ENCODE measurements at regions not wholly inside any gene's neighbourhood (a gene's known extent, or its start where the extent isn't known, plus 50 kb on each side); places are given as distances from the start of the nearest gene placed in this dataset.

DNA sequence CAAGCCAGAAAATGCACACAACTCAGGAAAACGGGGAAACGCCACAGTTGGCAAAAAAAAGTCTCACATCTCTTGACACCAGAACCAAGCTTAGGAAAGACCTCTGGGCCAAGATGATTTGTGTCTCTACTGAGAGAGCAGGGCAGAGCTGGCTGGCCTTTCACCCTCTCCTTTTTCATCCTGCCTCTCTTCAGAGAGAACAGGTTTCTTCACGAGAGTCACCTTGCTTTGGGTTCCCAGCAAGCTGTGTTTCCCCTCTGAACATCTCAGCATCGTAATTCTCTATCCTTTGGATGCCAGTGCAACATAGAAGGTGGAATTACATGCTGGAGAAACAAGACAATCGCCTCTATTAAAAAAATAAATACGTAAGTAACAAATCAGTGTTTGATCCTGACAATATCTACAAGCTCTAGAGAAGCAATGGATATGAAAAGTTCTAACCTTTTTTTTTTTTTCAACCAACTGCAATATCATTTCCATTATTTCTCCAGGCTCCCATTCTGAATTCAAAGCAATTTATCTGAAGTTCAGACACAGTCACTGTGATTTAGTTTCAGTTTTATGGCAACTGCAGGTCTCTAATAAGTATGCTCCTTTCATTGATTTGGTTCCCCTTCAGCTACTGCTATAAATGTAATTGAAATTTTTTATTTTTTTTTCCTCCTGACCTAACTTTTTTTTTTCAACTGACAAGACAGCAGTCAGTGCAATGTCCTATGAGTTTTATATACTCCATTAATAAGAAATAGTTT lies 708.6 kb downstream of the DTWD2 start:
- no peak for ATAC-seq
- H3K27me3 ChIP-seq, result no peaks in the 10 kb centered on the region
- 91 to 95% methylated on average over 2 to 6 of the region's 6 CpGs for WGBS, 2 donors (ENCODE audit: low coverage in 1 of 2)
- no peaks in the 10 kb centered on the region for H3K36me3 ChIP-seq
- TF ChIP-seq POLR2AphosphoS5 (IDR thresholded peaks at IDR 0.05) (no peak), EP300 (IDR thresholded peaks at IDR 0.05) (no peak), POLR2A (IDR thresholded peaks at IDR 0.05) (no peak)
- TF ChIP-seq, protein P1, sequence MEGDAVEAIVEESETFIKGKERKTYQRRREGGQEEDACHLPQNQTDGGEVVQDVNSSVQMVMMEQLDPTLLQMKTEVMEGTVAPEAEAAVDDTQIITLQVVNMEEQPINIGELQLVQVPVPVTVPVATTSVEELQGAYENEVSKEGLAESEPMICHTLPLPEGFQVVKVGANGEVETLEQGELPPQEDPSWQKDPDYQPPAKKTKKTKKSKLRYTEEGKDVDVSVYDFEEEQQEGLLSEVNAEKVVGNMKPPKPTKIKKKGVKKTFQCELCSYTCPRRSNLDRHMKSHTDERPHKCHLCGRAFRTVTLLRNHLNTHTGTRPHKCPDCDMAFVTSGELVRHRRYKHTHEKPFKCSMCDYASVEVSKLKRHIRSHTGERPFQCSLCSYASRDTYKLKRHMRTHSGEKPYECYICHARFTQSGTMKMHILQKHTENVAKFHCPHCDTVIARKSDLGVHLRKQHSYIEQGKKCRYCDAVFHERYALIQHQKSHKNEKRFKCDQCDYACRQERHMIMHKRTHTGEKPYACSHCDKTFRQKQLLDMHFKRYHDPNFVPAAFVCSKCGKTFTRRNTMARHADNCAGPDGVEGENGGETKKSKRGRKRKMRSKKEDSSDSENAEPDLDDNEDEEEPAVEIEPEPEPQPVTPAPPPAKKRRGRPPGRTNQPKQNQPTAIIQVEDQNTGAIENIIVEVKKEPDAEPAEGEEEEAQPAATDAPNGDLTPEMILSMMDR (IDR thresholded peaks at IDR 0.05), result no peak
- no peak overlapping the region for H3K4me3 ChIP-seq
- no peak overlapping the region for H3K27ac ChIP-seq
- no peaks in the 10 kb centered on the region for H3K4me1 ChIP-seq
- no peaks in the 10 kb centered on the region for H3K9me3 ChIP-seq

DNA sequence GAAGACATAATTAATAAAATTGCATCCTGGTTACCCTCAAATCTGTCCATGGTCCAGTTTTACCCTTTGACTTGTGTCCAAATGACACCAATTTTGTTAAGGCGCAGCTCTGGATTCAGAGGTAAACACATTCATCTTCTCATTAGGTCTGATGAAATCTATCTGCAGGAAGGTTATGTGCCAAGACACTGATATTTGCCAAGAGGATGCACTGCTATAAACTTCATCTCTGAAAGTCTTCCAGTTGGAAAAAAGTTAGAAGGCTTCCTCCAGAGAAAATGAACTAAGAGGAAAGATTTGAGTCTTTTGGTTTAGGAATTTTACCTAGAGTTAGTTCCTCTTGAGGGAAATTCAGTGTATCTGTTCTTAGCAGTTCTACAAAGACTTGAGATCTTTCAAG lies 717.8 kb downstream of the DTWD2 start:
- H3K4me3 ChIP-seq, result no peak overlapping the region
- H3K9me3 ChIP-seq, result no peaks in the 10 kb centered on the region
- ATAC-seq, result peak; percentile 50
- WGBS, 2 donors (ENCODE audit: low coverage in 1 of 2), result 36% methylated on average over 1 of the region's 1 CpG; no CpG with 5 or more reads in 1 of the 2 donors
- H3K27ac ChIP-seq, result peak overlapping the region in 1 of 4 donors; percentile 6
- no peaks in the 10 kb centered on the region for H3K27me3 ChIP-seq
- no peaks in the 10 kb centered on the region for H3K36me3 ChIP-seq
- peaks cover 0 to 22% (median 0%) of the 10 kb centered on the region in 3 donors for H3K4me1 ChIP-seq
- no peak for TF ChIP-seq EP300 (IDR thresholded peaks at IDR 0.05)
- no peak for TF ChIP-seq POLR2AphosphoS5 (IDR thresholded peaks at IDR 0.05)
- TF ChIP-seq POLR2A (IDR thresholded peaks at IDR 0.05), result no peak
- TF ChIP-seq, protein P1 (IDR thresholded peaks at IDR 0.05), result no peak

DNA sequence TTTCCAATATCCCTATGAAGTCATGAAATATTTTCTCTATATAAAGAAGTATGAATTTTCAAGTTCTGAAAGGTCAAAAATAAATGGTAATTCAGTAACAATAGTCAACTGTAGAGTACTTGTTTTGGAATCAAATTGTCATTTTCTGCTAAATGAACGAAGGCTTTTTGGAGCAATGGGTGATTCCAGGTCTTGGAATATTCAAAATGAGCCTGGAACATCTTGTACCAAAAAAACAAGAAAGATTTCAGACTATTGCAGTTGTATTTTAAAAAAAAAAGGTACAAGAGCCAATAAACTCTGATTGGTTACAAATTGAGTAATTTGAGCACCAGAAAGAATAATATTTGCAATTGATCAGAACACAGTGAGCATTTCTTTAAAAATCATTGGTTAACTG lies 730.1 kb downstream of the DTWD2 start:
- Histone ChIP-seq H3K4me3 (no peak overlapping the region), H3K36me3 (no peaks in the 10 kb centered on the region), H3K27me3 (no peaks in the 10 kb centered on the region), H3K9me3 (no peaks in the 10 kb centered on the region), H3K27ac (no peak overlapping the region), H3K4me1 (no peaks in the 10 kb centered on the region)
- TF ChIP-seq EP300 (IDR thresholded peaks at IDR 0.05), result no peak
- TF ChIP-seq, protein P1 (IDR thresholded peaks at IDR 0.05), result no peak
- no peak for TF ChIP-seq POLR2A (IDR thresholded peaks at IDR 0.05)
- no peak for TF ChIP-seq POLR2AphosphoS5 (IDR thresholded peaks at IDR 0.05)
- ATAC-seq, result no peak
- WGBS, 2 donors (ENCODE audit: low coverage in 1 of 2), result 69 to 77% methylated on average over 1 of the region's 1 CpG

DNA sequence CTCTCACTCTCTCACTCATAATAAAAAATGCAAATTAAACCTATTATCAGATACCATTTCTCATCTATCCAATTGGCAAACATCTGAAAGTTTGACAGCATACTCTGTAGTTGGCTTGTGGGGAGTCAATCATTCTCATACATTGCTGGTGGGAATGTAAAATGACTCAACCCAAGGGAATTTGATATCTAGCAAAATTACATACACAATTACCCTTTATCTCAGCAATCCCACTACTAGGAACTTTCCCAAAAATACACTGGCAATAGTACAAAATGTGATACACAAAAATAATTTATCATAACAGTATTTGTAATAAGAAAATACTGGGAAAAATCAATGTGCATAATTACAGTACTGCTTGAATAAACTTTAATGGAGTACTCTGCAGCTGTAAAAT lies 731.3 kb downstream of the DTWD2 start:
- H3K4me1 ChIP-seq, result no peaks in the 10 kb centered on the region

More for the DNA sequence above, 731.3 kb downstream of the DTWD2 start:
- no peak overlapping the region for H3K27ac ChIP-seq
- no peak overlapping the region for H3K4me3 ChIP-seq
- TF ChIP-seq EP300 (IDR thresholded peaks at IDR 0.05), result no peak
- no peak for TF ChIP-seq POLR2A (IDR thresholded peaks at IDR 0.05)
- no peak for TF ChIP-seq POLR2AphosphoS5 (IDR thresholded peaks at IDR 0.05)
- TF ChIP-seq, protein P1 (IDR thresholded peaks at IDR 0.05), result no peak
- H3K27me3 ChIP-seq, result no peaks in the 10 kb centered on the region
- H3K9me3 ChIP-seq, result no peaks in the 10 kb centered on the region
- ATAC-seq, result no peak
- no peaks in the 10 kb centered on the region for H3K36me3 ChIP-seq
